ENCODE measurements at regions not wholly inside any gene's neighbourhood (a gene's known extent, or its start where the extent isn't known, plus 50 kb on each side); places are given as distances from the start of the nearest gene placed in this dataset.

DNA sequence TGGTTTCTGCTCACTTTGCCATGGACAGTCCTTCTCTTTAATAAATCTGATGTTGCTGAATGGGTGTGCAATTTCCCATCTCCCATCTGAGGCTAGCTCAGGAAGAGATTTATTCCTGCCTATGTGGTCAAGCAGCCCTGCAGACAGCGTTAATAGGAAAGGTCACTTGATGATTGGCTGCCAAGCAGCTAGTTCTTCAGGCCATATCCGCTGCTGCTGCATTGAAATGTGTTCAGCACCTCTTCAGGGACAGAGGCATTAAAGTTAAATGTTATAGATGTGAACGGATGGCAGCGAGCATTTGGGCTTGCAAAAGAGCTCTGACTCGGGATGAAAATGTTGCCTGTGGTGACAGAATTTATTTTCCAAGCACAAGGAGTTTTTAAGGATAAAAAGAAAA, 474.2 kb downstream of the PIK3C3 start (continued):
- TF ChIP-seq, protein P1, sequence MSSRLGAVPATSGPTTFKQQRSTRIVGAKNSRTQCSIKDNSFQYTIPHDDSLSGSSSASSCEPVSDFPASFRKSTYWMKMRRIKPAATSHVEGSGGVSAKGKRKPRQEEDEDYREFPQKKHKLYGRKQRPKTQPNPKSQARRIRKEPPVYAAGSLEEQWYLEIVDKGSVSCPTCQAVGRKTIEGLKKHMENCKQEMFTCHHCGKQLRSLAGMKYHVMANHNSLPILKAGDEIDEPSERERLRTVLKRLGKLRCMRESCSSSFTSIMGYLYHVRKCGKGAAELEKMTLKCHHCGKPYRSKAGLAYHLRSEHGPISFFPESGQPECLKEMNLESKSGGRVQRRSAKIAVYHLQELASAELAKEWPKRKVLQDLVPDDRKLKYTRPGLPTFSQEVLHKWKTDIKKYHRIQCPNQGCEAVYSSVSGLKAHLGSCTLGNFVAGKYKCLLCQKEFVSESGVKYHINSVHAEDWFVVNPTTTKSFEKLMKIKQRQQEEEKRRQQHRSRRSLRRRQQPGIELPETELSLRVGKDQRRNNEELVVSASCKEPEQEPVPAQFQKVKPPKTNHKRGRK (tag; IDR thresholded peaks at IDR 0.05): no peak

DNA sequence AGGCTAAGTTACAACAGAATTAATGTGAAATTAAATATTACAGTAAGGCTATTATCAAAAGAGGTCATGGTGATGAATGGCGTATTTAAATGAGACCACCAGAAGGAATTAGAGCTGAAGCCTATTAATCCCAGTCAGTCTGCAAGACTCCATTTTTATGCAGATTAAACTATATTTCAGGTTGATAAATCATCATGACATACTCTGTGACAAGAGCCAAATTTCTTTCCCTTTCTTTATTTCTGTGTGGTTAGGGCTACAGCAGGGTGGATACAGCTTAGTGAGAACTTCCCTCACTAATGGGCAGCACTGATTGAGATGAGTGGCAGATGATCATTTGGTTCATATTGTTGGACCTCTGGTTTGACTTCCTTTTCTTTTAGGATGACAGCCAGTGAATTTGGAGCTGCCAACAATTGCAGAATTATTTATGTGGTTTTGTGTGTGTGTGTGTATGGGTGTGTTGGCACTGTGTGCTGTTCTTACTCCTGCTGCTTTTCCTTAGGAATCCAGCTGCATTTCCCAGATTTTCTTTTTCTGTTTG, 481.3 kb downstream of the PIK3C3 start:
- POLR2A ChIA-PET: no interaction called here
- 0% methylated on average over 1 of the region's 1 CpG for WGBS (ENCODE audit: insufficient coverage, low coverage, missing lambda C conversion rate)
- H3K27ac ChIP-seq (ENCODE audit: extremely low read depth, low read depth, low read length): no peak overlapping the region

More for the DNA sequence above, 481.3 kb downstream of the PIK3C3 start:
- Histone ChIP-seq H2AFZ (ENCODE audit: low read depth, low read length) (no peak overlapping the region), H3K4me3 (no peak overlapping the region), H3K36me3 (ENCODE audit: control insufficient read depth, insufficient read depth, low read length) (no peaks in the 10 kb centered on the region), H3K4me2 (ENCODE audit: insufficient read depth, low read length) (no peak overlapping the region), H3K4me1 (replicated peaks in 1 of 2; ENCODE audit: control insufficient read depth in 2 of 2, insufficient read depth in 2 of 2, low read length in 2 of 2) (no peaks in the 10 kb centered on the region), H3K27me3 (ENCODE audit: control insufficient read depth in 2 of 2, insufficient read depth in 2 of 2, low read length in 2 of 2) (no peaks in the 10 kb centered on the region), H3K9me3 (replicated peaks; ENCODE audit: control insufficient read depth, insufficient read depth, low read depth, low read length) (no peaks in the 10 kb centered on the region), H3K9me1 (ENCODE audit: control insufficient read depth, insufficient read depth, low read length) (no peaks in the 10 kb centered on the region), H4K20me1 (replicated peaks; ENCODE audit: control insufficient read depth, insufficient read depth, low read length) (no peaks in the 10 kb centered on the region), H3K79me2 (ENCODE audit: control insufficient read depth, insufficient read depth, low read length) (no peaks in the 10 kb centered on the region), H3K9ac (ENCODE audit: insufficient read depth in 1 of 2, low read depth in 2 of 2, low read length in 2 of 2) (no peak overlapping the region)
- TF ChIP-seq, protein P2, sequence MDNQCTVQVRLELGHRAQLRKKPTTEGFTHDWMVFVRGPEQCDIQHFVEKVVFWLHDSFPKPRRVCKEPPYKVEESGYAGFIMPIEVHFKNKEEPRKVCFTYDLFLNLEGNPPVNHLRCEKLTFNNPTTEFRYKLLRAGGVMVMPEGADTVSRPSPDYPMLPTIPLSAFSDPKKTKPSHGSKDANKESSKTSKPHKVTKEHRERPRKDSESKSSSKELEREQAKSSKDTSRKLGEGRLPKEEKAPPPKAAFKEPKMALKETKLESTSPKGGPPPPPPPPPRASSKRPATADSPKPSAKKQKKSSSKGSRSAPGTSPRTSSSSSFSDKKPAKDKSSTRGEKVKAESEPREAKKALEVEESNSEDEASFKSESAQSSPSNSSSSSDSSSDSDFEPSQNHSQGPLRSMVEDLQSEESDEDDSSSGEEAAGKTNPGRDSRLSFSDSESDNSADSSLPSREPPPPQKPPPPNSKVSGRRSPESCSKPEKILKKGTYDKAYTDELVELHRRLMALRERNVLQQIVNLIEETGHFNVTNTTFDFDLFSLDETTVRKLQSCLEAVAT (IDR thresholded peaks at IDR 0.05): no peak
- TF ChIP-seq ZNF431 (CRISPR knock-in tag; IDR thresholded peaks at IDR 0.05) (no peak), SRF (CRISPR knock-in tag; IDR thresholded peaks at IDR 0.05) (no peak), SMARCA4 (IDR thresholded peaks at IDR 0.05) (no peak), NCOA4 (IDR thresholded peaks at IDR 0.05; ENCODE audit: partially characterized antibody) (no peak), TCFL5 (CRISPR knock-in tag; conservative IDR thresholded peaks at IDR 0.05) (no peak), ZNF695 (CRISPR knock-in tag; IDR thresholded peaks at IDR 0.05) (no peak), ZNF449 (CRISPR knock-in tag; IDR thresholded peaks at IDR 0.05) (no peak), TFAM (CRISPR knock-in tag; conservative IDR thresholded peaks at IDR 0.05) (no peak), ZKSCAN8 (CRISPR knock-in tag; IDR thresholded peaks at IDR 0.05) (no peak), ZC3H8 (IDR thresholded peaks at IDR 0.05) (no peak), L3MBTL2 (IDR thresholded peaks at IDR 0.05) (no peak), RBFOX2 (IDR thresholded peaks at IDR 0.05; ENCODE audit: low read depth, low read length) (no peak), BHLHE40 (IDR thresholded peaks at IDR 0.05; ENCODE audit: low read length) (no peak), YBX1 (IDR thresholded peaks at IDR 0.05) (no peak)
- intact Hi-C loops (cut with micrococcal nuclease): no loop called here
- FAIRE-seq (no peak), DNase-seq (ENCODE audit: extremely low read depth in 1 of 4, low spot score in 3 of 4) (no peak), ATAC-seq (no peak)
- no TSS peak for BruUV-seq (replicated peaks)
- in situ Hi-C loops (cut with MboI): no loop called here
- CTCF ChIA-PET (ENCODE audit: low intra/inter-chr PET ratio): no interaction called here
